ENCODE measurements at regions not wholly inside any gene's neighbourhood (a gene's known extent, or its start where the extent isn't known, plus 50 kb on each side); places are given as distances from the start of the nearest gene placed in this dataset.

- DNase-seq (ENCODE audit: low spot score) (no peak), ATAC-seq (no peak), FAIRE-seq (no peak)
- H3K9me3 ChIP-seq (ENCODE audit: low read length), result no peaks in the 10 kb centered on the region
- no peaks in the 10 kb centered on the region for H3K27me3 ChIP-seq (ENCODE audit: control insufficient read depth in 1 of 2, insufficient read depth in 2 of 2, low read length in 2 of 2)
- no peaks in the 10 kb centered on the region for H3K79me2 ChIP-seq (ENCODE audit: insufficient read depth, low read length)
- H3K36me3 ChIP-seq (replicated peaks in 1 of 2; ENCODE audit: control insufficient read depth in 1 of 2, insufficient read depth in 2 of 2, low read length in 2 of 2), result no peaks in the 10 kb centered on the region
- H2AFZ ChIP-seq (ENCODE audit: low read length), result no peak overlapping the region
- intact Hi-C loops (cut with micrococcal nuclease; ENCODE audit: unreplicated experiment) (no loop called here), in situ Hi-C loops (cut with HindIII; ENCODE audit: extremely low pct_ligation_motif_present, low pct_unique_long_range_greater_than_20kb) (no loop called here)
- H3K4me1 ChIP-seq (ENCODE audit: insufficient read depth, low read length), result no peaks in the 10 kb centered on the region
- H3K9ac ChIP-seq (ENCODE audit: insufficient read depth, low read depth, low read length), result no peak overlapping the region
- TF ChIP-seq GATA4 (IDR thresholded peaks at IDR 0.05; ENCODE audit: borderline replicate concordance, low read depth), result no peak
- no peak for TF ChIP-seq PRDM10 (CRISPR knock-in tag; IDR thresholded peaks at IDR 0.05; ENCODE audit: low read depth)
- TF ChIP-seq REXO4 (CRISPR knock-in tag; IDR thresholded peaks at IDR 0.05; ENCODE audit: borderline replicate concordance), result no peak
- no peak for TF ChIP-seq HNRNPL (IDR thresholded peaks at IDR 0.05; ENCODE audit: low read depth, low read length)
- TF ChIP-seq ZNF362 (CRISPR knock-in tag; IDR thresholded peaks at IDR 0.05; ENCODE audit: borderline replicate concordance), result no peak
- no peak for TF ChIP-seq ZNF709 (CRISPR knock-in tag; IDR thresholded peaks at IDR 0.05)
- no peak for TF ChIP-seq REPIN1 (CRISPR knock-in tag; IDR thresholded peaks at IDR 0.05; ENCODE audit: borderline replicate concordance, low read depth)
- no peak for TF ChIP-seq ZBTB46 (CRISPR knock-in tag; IDR thresholded peaks at IDR 0.05; ENCODE audit: borderline replicate concordance)
- TF ChIP-seq HES4 (CRISPR knock-in tag; IDR thresholded peaks at IDR 0.05; ENCODE audit: borderline replicate concordance), result no peak
- TF ChIP-seq ZBTB7A (CRISPR knock-in tag; IDR thresholded peaks at IDR 0.05), result no peak
- TF ChIP-seq NR0B2 (CRISPR knock-in tag; IDR thresholded peaks at IDR 0.05), result no peak
- TF ChIP-seq ZNF337 (CRISPR knock-in tag; IDR thresholded peaks at IDR 0.05; ENCODE audit: borderline replicate concordance, low read depth), result no peak
- TF ChIP-seq ZNF3 (CRISPR knock-in tag; IDR thresholded peaks at IDR 0.05), result no peak
- no peak for TF ChIP-seq CENPX (CRISPR knock-in tag; IDR thresholded peaks at IDR 0.05)
- no peak overlapping the region for H3K4me3 ChIP-seq (replicated peaks in 1 of 3; ENCODE audit: insufficient read depth in 1 of 3, low read depth in 2 of 3, low read length in 3 of 3)
- POLR2A ChIA-PET, result no interaction called here
- CTCF ChIA-PET (ENCODE audit: low intra/inter-chr PET ratio, low total read pairs), result no interaction called here
- H4K20me1 ChIP-seq (ENCODE audit: insufficient read depth, low read length), result no peaks in the 10 kb centered on the region
- no TSS peak for BruUV-seq (replicated peaks)
- H3K27ac ChIP-seq (ENCODE audit: extremely low read length, insufficient read depth, low read length), result no peak overlapping the region
- no peak overlapping the region for H3K4me2 ChIP-seq (ENCODE audit: low read depth, low read length)
Observed at GRCh38 chr1:219119839-219120238, 53.8 kb upstream of the LYPLAL1 start.

All from HepG2 (cell line).